GM23338 (cell line): ENCODE measurements at regions not wholly inside any gene's neighbourhood (a gene's known extent, or its start where the extent isn't known, plus 50 kb on each side); places are given as distances from the start of the nearest gene placed in this dataset.

ENCODE experiments used
- CREB1 ChIP-seq: fragments of 250-450 bp; sonication (Bioruptor Pico); IDR thresholded peaks from 2 replicates; pipeline ENCODE4 v1.5.0; 2020; ENCODE audit warnings: low read depth, mild to moderate bottlenecking, moderate library complexity
- CTCF ChIP-seq, 2 experiments: fragments of 200-600 bp in 1 of 2; sonication (generic) in 1 of 2; conservative IDR thresholded peaks; 2 replicates each; pipeline versions ENCODE4 v1.5.1 to v1.6.1; 2016 to 2017; ENCODE audit warnings: antibody characterized with exemption in 2 of 2, low read depth in 2 of 2, mild to moderate bottlenecking in 2 of 2, moderate library complexity in 1 of 2
- EZH2 ChIP-seq: fragments of 200-600 bp; sonication (generic); IDR thresholded peaks from one replicate; pipeline ENCODE4 v1.8.0; 2017; ENCODE audit warnings: antibody characterized with exemption, mild to moderate bottlenecking, low read depth; ENCODE audit not compliant: unreplicated experiment
- EZH2phosphoT487 ChIP-seq: fragments of 200-600 bp; sonication (generic); IDR thresholded peaks from one replicate; pipeline ENCODE4 v1.8.1; 2018; ENCODE audit warnings: antibody characterized with exemption; ENCODE audit not compliant: unreplicated experiment
- POLR2AphosphoS5 ChIP-seq: IDR thresholded peaks from 2 replicates; pipeline ENCODE4 v1.6.1; 2016; ENCODE audit warnings: antibody characterized with exemption, low read depth
- REST ChIP-seq: IDR thresholded peaks from one replicate; pipeline ENCODE4 v1.6.1; 2018; ENCODE audit warnings: antibody characterized with exemption; ENCODE audit not compliant: unreplicated experiment

GRCh38 chr2:142422769-142423168 lies 292.0 kb upstream of the LRP1B start:
- TF ChIP-seq CTCF (conservative IDR thresholded peaks at IDR 0.05; ENCODE audit: low read depth in 2 of 2): no peak
- TF ChIP-seq POLR2AphosphoS5: no peak
- no peak for TF ChIP-seq EZH2
- no peak for TF ChIP-seq REST
- no peak for TF ChIP-seq CREB1 (CRISPR knock-in tag)
- TF ChIP-seq EZH2phosphoT487: no peak
